HCT116 (cell line): ENCODE measurements at regions not wholly inside any gene's neighbourhood (a gene's known extent, or its start where the extent isn't known, plus 50 kb on each side); places are given as distances from the start of the nearest gene placed in this dataset.
A peak's percentile ranks its signal among the peaks of the same experiment; 100 is the strongest.

Source experiments
- ATAC-seq: fragments of 200-7000 bp; cut with Tn5 transposase; 2 replicates; pipeline ENCODE4 v1.9.1; 2020; ENCODE audit warnings: mild to moderate bottlenecking, moderate library complexity
- BruUV-seq: library from RNA; stranded (reverse); fragments of 400-500 nt; replicated peaks from 2 replicates; lab custom pipeline; 2021; lab: Mats Ljungman, UMichigan
- CTCF ChIA-PET: fragments of 300-600 bp; sonication (Branson Sonifier 250); formaldehyde crosslinking; loops from one replicate; lab custom pipeline; 2021; ENCODE audit warnings: antibody characterized with exemption; lab: Charles Lee
- POLR2A ChIA-PET: fragments of 300-600, 350-600 bp; sonication (Branson Sonifier 250); formaldehyde crosslinking; loops from one replicate; lab custom pipeline; 2021; ENCODE audit warnings: antibody characterized with exemption; lab: Charles Lee
- RAD21 ChIA-PET, 2 experiments: fragments of 300-600 bp; sonication (Branson Sonifier 250); formaldehyde crosslinking; loops; one replicate each; lab custom pipeline; 2023; ENCODE audit warnings: low total read pairs in 2 of 2; ENCODE audit not compliant: uncharacterized antibody in 2 of 2, unreplicated experiment in 2 of 2, low non-redundant PET in 1 of 2; lab: Charles Lee
- DNase-seq: peaks from one replicate; pipeline ENCODE4 v3.0.0-alpha.2; 2010; ENCODE audit warnings: low read depth, low spot score
- H2AFZ ChIP-seq: fragments of 200-600 bp; shearing (Covaris generic), sonication (generic); 2 replicates; pipeline ENCODE4 v1.6.1; 2017; ENCODE audit warnings: low read depth, mixed run types, mixed read lengths, antibody characterized with exemption, low read length; ENCODE audit not compliant: poor library complexity, severe bottlenecking
- H3K27ac ChIP-seq: 2 replicates; pipeline ENCODE4 v1.5.1; 2012; ENCODE audit warnings: low read depth, low read length
- H3K27me3 ChIP-seq: fragments of 200-600 bp; sonication (generic); 2 replicates; pipeline ENCODE4 v1.6.1; 2016; ENCODE audit warnings: mixed run types, low read length, mixed read lengths; ENCODE audit not compliant: insufficient read depth
- H3K36me3 ChIP-seq, 2 experiments: fragments of 200-500 bp in 1 of 2; fragments of 200-600 bp in 1 of 2; sonication (Bioruptor generic) in 1 of 2; sonication (generic) in 1 of 2; 2 replicates each; pipeline versions ENCODE4 v1.5.1 to v1.6.1; 2014 to 2016; ENCODE audit warnings: low read length in 2 of 2, inconsistent platforms in 1 of 2, mixed read lengths in 1 of 2, mixed run types in 1 of 2; ENCODE audit not compliant: insufficient read depth in 2 of 2, control insufficient read depth in 1 of 2
- H3K4me1 ChIP-seq, 2 experiments: fragments of 200-600 bp in 1 of 2; sonication (generic) in 1 of 2; 2 replicates each; pipeline versions ENCODE4 v1.5.1 to v1.6.1; 2012 to 2017; ENCODE audit warnings: low read length in 2 of 2, inconsistent platforms in 1 of 2, mild to moderate bottlenecking in 1 of 2, mixed read lengths in 1 of 2, mixed run types in 1 of 2, moderate library complexity in 1 of 2; ENCODE audit not compliant: insufficient read depth in 2 of 2, control insufficient read depth in 1 of 2
- H3K4me2 ChIP-seq: fragments of 200-600 bp; sonication (generic); 2 replicates; pipeline ENCODE4 v1.6.1; 2017; ENCODE audit warnings: mixed run types, low read length, mixed read lengths
- H3K4me3 ChIP-seq, 2 experiments: fragments of 200-600 bp in 1 of 2; sonication (generic) in 1 of 2; replicated peaks in 1 of 2; 2 replicates each; pipeline ENCODE4 v1.5.1; 2011 to 2016; ENCODE audit warnings: low read length in 2 of 2, control low read depth in 1 of 2, low read depth in 1 of 2, mild to moderate bottlenecking in 1 of 2, mixed read lengths in 1 of 2, mixed run types in 1 of 2
- H3K79me2 ChIP-seq: fragments of 200-600 bp; sonication (generic); 2 replicates; pipeline ENCODE4 v1.6.1; 2017; ENCODE audit warnings: mild to moderate bottlenecking, mixed run types, low read length, moderate library complexity, mixed read lengths; ENCODE audit not compliant: insufficient read depth
- H3K9ac ChIP-seq: fragments of 200-600 bp; sonication (generic); 2 replicates; pipeline ENCODE4 v1.6.1; 2016; ENCODE audit warnings: low read length, mixed read lengths
- H3K9me2 ChIP-seq: fragments of 200-600 bp; sonication (generic), shearing (Covaris generic); 2 replicates; pipeline ENCODE4 v1.6.1; 2017; ENCODE audit warnings: mixed run types, mild to moderate bottlenecking, moderate library complexity; ENCODE audit not compliant: insufficient read depth
- H3K9me3 ChIP-seq, 2 experiments: fragments of 200-500 bp in 1 of 2; fragments of 200-600 bp in 1 of 2; sonication (Bioruptor generic) in 1 of 2; sonication (generic) in 1 of 2; 2 replicates each; pipeline ENCODE4 v1.6.1; 2014 to 2017; ENCODE audit warnings: low read length in 2 of 2, mixed read lengths in 2 of 2, inconsistent platforms in 1 of 2, low read depth in 1 of 2, mild to moderate bottlenecking in 1 of 2, mixed run types in 1 of 2, moderate library complexity in 1 of 2; ENCODE audit not compliant: control insufficient read depth in 1 of 2, insufficient read depth in 1 of 2
- H4K20me1 ChIP-seq: fragments of 200-600 bp; sonication (generic), shearing (Covaris generic); 2 replicates; pipeline ENCODE4 v1.6.1; 2017; ENCODE audit warnings: mixed run types, mild to moderate bottlenecking, moderate library complexity; ENCODE audit not compliant: insufficient read depth
- CBX3 ChIP-seq: IDR thresholded peaks from 2 replicates; pipeline ENCODE4 v1.6.1; 2012; ENCODE audit warnings: low read depth
- CEBPB ChIP-seq: IDR thresholded peaks from 2 replicates; pipeline ENCODE4 v1.6.1; 2012; ENCODE audit warnings: low read depth
- CTCF ChIP-seq, 3 experiments: fragments of 200-600 bp in 1 of 3; sonication (generic) in 1 of 3; IDR thresholded peaks in 2 of 3; conservative IDR thresholded peaks in 1 of 3; 2 replicates each; pipeline ENCODE4 v1.5.1; 2012 to 2017; ENCODE audit warnings: low read depth in 2 of 3, low read length in 2 of 3, antibody characterized with exemption in 1 of 3, borderline replicate concordance in 1 of 3, control low read depth in 1 of 3, mild to moderate bottlenecking in 1 of 3, mixed read lengths in 1 of 3, mixed run types in 1 of 3, moderate library complexity in 1 of 3; ENCODE audit not compliant: insufficient read depth in 1 of 3
- FOSL1 ChIP-seq: IDR thresholded peaks from 2 replicates; pipeline ENCODE4 v1.6.1; 2012; ENCODE audit warnings: low read depth
- MAX ChIP-seq: IDR thresholded peaks from 2 replicates; pipeline ENCODE4 v1.6.1; 2012
- POLR2AphosphoS5 ChIP-seq: IDR thresholded peaks from 2 replicates; pipeline ENCODE4 v1.6.1; 2011; ENCODE audit warnings: mild to moderate bottlenecking, low read depth, low read length, moderate library complexity
- REST ChIP-seq: IDR thresholded peaks from 2 replicates; pipeline ENCODE4 v1.6.1; 2012; ENCODE audit warnings: low read depth
- YY1 ChIP-seq: IDR thresholded peaks from 2 replicates; pipeline ENCODE4 v1.6.1; 2011; ENCODE audit warnings: low read length, low read depth, moderate library complexity, mild to moderate bottlenecking; ENCODE audit not compliant: insufficient replicate concordance; ENCODE audit errors: extremely low read depth
- intact Hi-C: fragments of 100-400 bp; cut with micrococcal nuclease; formaldehyde crosslinking; loops from 2 replicates; pipeline ENCODE4 v1.10.0; 2022

GRCh38 chr10:84596585-84596984 lies 268.2 kb downstream of the CCSER2 start (continued):
- TF ChIP-seq REST (no peak), CBX3 (no peak), FOSL1 (no peak), POLR2AphosphoS5 (no peak), MAX (no peak), YY1 (no peak)
- TF ChIP-seq, all 23 proteins: peak for 0

GRCh38 chr10:84599254-84599653 lies 270.9 kb downstream of the CCSER2 start:
- ATAC-seq, result no peak
- H3K27me3 ChIP-seq, result peaks cover 30% of the 10 kb centered on the region
- intact Hi-C loops, result no loop called here
- H3K9ac ChIP-seq, result no peak overlapping the region
- H3K79me2 ChIP-seq, result no peaks in the 10 kb centered on the region
- H3K27ac ChIP-seq, result no peak overlapping the region
- no peaks in the 10 kb centered on the region for H3K9me3 ChIP-seq
- no peak overlapping the region for H2AFZ ChIP-seq
- H3K9me2 ChIP-seq, result no peaks in the 10 kb centered on the region
- H4K20me1 ChIP-seq, result no peaks in the 10 kb centered on the region
- BruUV-seq, result no TSS peak
- no peaks in the 10 kb centered on the region for H3K4me1 ChIP-seq
- ChIA-PET POLR2A (no interaction called here), CTCF (no interaction called here), RAD21 (no interaction called here)
- H3K4me2 ChIP-seq, result no peak overlapping the region
- DNase-seq, result no peak
- TF ChIP-seq CEBPB (no peak), CTCF (IDR thresholded peaks at IDR 0.05 in 2 of 3, conservative IDR thresholded peaks at IDR 0.05 in 1 of 3; ENCODE audit: borderline replicate concordance in 1 of 3, insufficient read depth in 1 of 3, low read depth in 2 of 3, low read length in 2 of 3) (peak in 2 of 3 experiments; percentile 16 to 37; a peak in 3 of 6 replicates)
- no peaks in the 10 kb centered on the region for H3K36me3 ChIP-seq
- H3K4me3 ChIP-seq, result no peak overlapping the region
